Activated gamma-delta T cell (primary cell): ENCODE measurements at regions not wholly inside any gene's neighbourhood (a gene's known extent, or its start where the extent isn't known, plus 50 kb on each side); places are given as distances from the start of the nearest gene placed in this dataset.
"Not testable (repeated sequence)": the region's sequence is repeated elsewhere in the genome, so short reads cannot be mapped to it uniquely, and the experiment has no call there.

Experiments
- DNase-seq: peaks from one replicate; lab custom pipeline; 2025; lab: John Stamatoyannopoulos, UW

- DNase-seq, result no peak
Observed at GRCh38 chr19:28602675-28603298, 610.2 kb downstream of the UQCRFS1 start.

- DNase-seq, result no peak
Observed at GRCh38 chr19:28601723-28602440, 611.1 kb downstream of the UQCRFS1 start.

GRCh38 chr19:28598861-28599260 is 614.1 kb downstream of the UQCRFS1 start:
- no peak for DNase-seq

- DNase-seq, result no peak
Observed at GRCh38 chr19:28596561-28597071, 616.3 kb downstream of the UQCRFS1 start.

GRCh38 chr19:28595722-28596480 is 617.0 kb downstream of the UQCRFS1 start:
- no peak for DNase-seq

- no peak for DNase-seq
Observed at GRCh38 chr19:28594737-28595136, 618.2 kb downstream of the UQCRFS1 start.

GRCh38 chr19:28589991-28590411 is 623.0 kb downstream of the UQCRFS1 start:
- not testable (repeated sequence) for DNase-seq

GRCh38 chr19:28586474-28586873 is 626.5 kb downstream of the UQCRFS1 start:
- no peak for DNase-seq

GRCh38 chr19:28585796-28586195 is 627.2 kb downstream of the UQCRFS1 start:
- DNase-seq, result no peak

- DNase-seq, result no peak
Observed at GRCh38 chr19:28583713-28584112, 629.2 kb downstream of the UQCRFS1 start.

- DNase-seq, result no peak
Observed at GRCh38 chr19:28583242-28583641, 629.7 kb downstream of the UQCRFS1 start.

GRCh38 chr19:28582796-28583195 is 630.2 kb downstream of the UQCRFS1 start:
- DNase-seq, result no peak

- no peak for DNase-seq
Observed at GRCh38 chr19:28582344-28582743, 630.6 kb downstream of the UQCRFS1 start.

GRCh38 chr19:28581468-28581770 is 631.5 kb downstream of the UQCRFS1 start:
- DNase-seq, result no peak

- DNase-seq, result no peak
Observed at GRCh38 chr19:28578786-28579505, 634.0 kb downstream of the UQCRFS1 start.

GRCh38 chr19:28578208-28578607 is 634.7 kb downstream of the UQCRFS1 start:
- no peak for DNase-seq

- DNase-seq, result no peak
Observed at GRCh38 chr19:28577666-28578065, 635.3 kb downstream of the UQCRFS1 start.

- DNase-seq, result no peak
Observed at GRCh38 chr19:28577233-28577632, 635.7 kb downstream of the UQCRFS1 start.

- no peak for DNase-seq
Observed at GRCh38 chr19:28575816-28576215, 637.1 kb downstream of the UQCRFS1 start.

- not testable (repeated sequence) for DNase-seq
Observed at GRCh38 chr19:28575312-28575711, 637.6 kb downstream of the UQCRFS1 start.

- DNase-seq, result no peak
Observed at GRCh38 chr19:28574212-28574611, 638.7 kb downstream of the UQCRFS1 start.
